Liver (tissue), 8 donors: ENCODE measurements at regions not wholly inside any gene's neighbourhood (a gene's known extent, or its start where the extent isn't known, plus 50 kb on each side); places are given as distances from the start of the nearest gene placed in this dataset.

Experiments used
- DNase-seq: peaks from one replicate; pipeline ENCODE4 v3.0.0-alpha.2; 2017; ENCODE audit warnings: low spot score
- H3K27ac ChIP-seq, 2 donors: one replicate each; pipeline ENCODE4 v1.7.0; 2013; ENCODE audit warnings: inconsistent platforms in 2 of 2, low read length in 2 of 2, control low read depth in 1 of 2, low read depth in 1 of 2, mild to moderate bottlenecking in 1 of 2
- H3K27me3 ChIP-seq, 4 donors: one replicate each; pipeline versions ENCODE4 v1.6.1 to v1.7.0; 2013; ENCODE audit warnings: low read length in 3 of 4, inconsistent platforms in 1 of 4, mild to moderate bottlenecking in 1 of 4, moderate library complexity in 1 of 4; ENCODE audit not compliant: control insufficient read depth in 4 of 4, insufficient read depth in 4 of 4
- H3K36me3 ChIP-seq, 4 donors: one replicate each; pipeline versions ENCODE4 v1.6.1 to v1.7.0; 2013; ENCODE audit warnings: low read length in 3 of 4, mild to moderate bottlenecking in 3 of 4, low read depth in 1 of 4, moderate library complexity in 1 of 4; ENCODE audit not compliant: control insufficient read depth in 4 of 4, insufficient read depth in 3 of 4
- H3K4me1 ChIP-seq, 4 donors: one replicate each; pipeline versions ENCODE4 v1.6.1 to v1.7.0; 2013; ENCODE audit warnings: low read length in 3 of 4, mild to moderate bottlenecking in 3 of 4, moderate library complexity in 1 of 4; ENCODE audit not compliant: control insufficient read depth in 4 of 4, insufficient read depth in 4 of 4
- H3K4me3 ChIP-seq, 3 donors: one replicate each; pipeline versions ENCODE4 v1.6.1 to v1.7.0; 2013; ENCODE audit warnings: low read length in 3 of 3, control low read depth in 1 of 3, low read depth in 1 of 3, mild to moderate bottlenecking in 1 of 3
- H3K9ac ChIP-seq, 2 donors: one replicate each; pipeline ENCODE4 v1.7.0; 2013; ENCODE audit warnings: low read length in 2 of 2, mild to moderate bottlenecking in 2 of 2, moderate library complexity in 2 of 2, control low read depth in 1 of 2, low read depth in 1 of 2
- H3K9me3 ChIP-seq, 4 donors: one replicate each; pipeline versions ENCODE4 v1.6.1 to v1.7.0; 2013; ENCODE audit warnings: low read length in 3 of 4; ENCODE audit not compliant: control insufficient read depth in 4 of 4
- EGR1 ChIP-seq, 2 donors: IDR thresholded peaks; 2 replicates each; pipeline ENCODE4 v1.6.1; 2016 to 2018; ENCODE audit warnings: antibody characterized with exemption in 2 of 2, low read depth in 2 of 2
- FOXA1 ChIP-seq: IDR thresholded peaks from 2 replicates; pipeline ENCODE4 v1.6.1; 2016; ENCODE audit warnings: antibody characterized with exemption
- FOXA2 ChIP-seq: IDR thresholded peaks from 2 replicates; pipeline ENCODE4 v1.6.1; 2016; ENCODE audit warnings: antibody characterized with exemption
- GABPA ChIP-seq, 2 donors: IDR thresholded peaks in 1 of 2; conservative IDR thresholded peaks in 1 of 2; 2 replicates each; pipeline ENCODE4 v1.6.1; 2016; ENCODE audit warnings: antibody characterized with exemption in 2 of 2, mild to moderate bottlenecking in 1 of 2, moderate library complexity in 1 of 2
- HNF4A ChIP-seq, 2 donors: conservative IDR thresholded peaks; 2 replicates each; pipeline ENCODE4 v1.6.1; 2016; ENCODE audit warnings: antibody characterized with exemption in 2 of 2, mild to moderate bottlenecking in 2 of 2
- HNF4G ChIP-seq: IDR thresholded peaks from 2 replicates; pipeline ENCODE4 v1.6.1; 2016; ENCODE audit warnings: antibody characterized with exemption
- JUND ChIP-seq, 2 donors: IDR thresholded peaks; 2 replicates each; pipeline ENCODE4 v1.6.1; 2016; ENCODE audit warnings: antibody characterized with exemption in 2 of 2
- NR2F2 ChIP-seq: IDR thresholded peaks from 2 replicates; pipeline ENCODE4 v1.6.1; 2016; ENCODE audit warnings: antibody characterized with exemption
- RAD21 ChIP-seq, 2 donors: IDR thresholded peaks; 2 replicates each; pipeline ENCODE4 v1.6.1; 2016; ENCODE audit warnings: antibody characterized with exemption in 2 of 2, mild to moderate bottlenecking in 2 of 2
- RXRA ChIP-seq, 2 donors: IDR thresholded peaks; 2 replicates each; pipeline ENCODE4 v1.6.1; 2017 to 2018; ENCODE audit warnings: antibody characterized with exemption in 2 of 2, mild to moderate bottlenecking in 1 of 2
- SP1 ChIP-seq: IDR thresholded peaks from 2 replicates; pipeline ENCODE4 v1.6.1; 2018; ENCODE audit warnings: antibody characterized with exemption, mild to moderate bottlenecking
- TAF1 ChIP-seq: conservative IDR thresholded peaks from 2 replicates; pipeline ENCODE4 v1.6.1; 2016; ENCODE audit warnings: antibody characterized with exemption, mild to moderate bottlenecking
- YY1 ChIP-seq: IDR thresholded peaks from 2 replicates; pipeline ENCODE4 v1.6.1; 2016; ENCODE audit warnings: antibody characterized with exemption, mild to moderate bottlenecking
- WGBS: extraction: QIAGEN DNeasy Blood & Tissue Kit; methylation state at CpG from one replicate; pipeline ENCODE4 v1.1.7; 2013; 5-methylcytosine and 5-hydroxymethylcytosine counted together
- TF ChIP-seq, protein P1 (sequence below): IDR thresholded peaks from 2 replicates; pipeline ENCODE4 v1.6.1; 2016; ENCODE audit warnings: antibody characterized with exemption
- TF ChIP-seq, protein P2 (sequence below): IDR thresholded peaks from 2 replicates; pipeline ENCODE4 v1.6.1; 2016; ENCODE audit warnings: antibody characterized with exemption
- TF ChIP-seq, protein P3 (sequence below): fragments of 150-350 bp; IDR thresholded peaks from 2 replicates; pipeline ENCODE4 v1.5.1; 2017; ENCODE audit warnings: improper control_type of control experiment, low read depth, low read length; ENCODE audit not compliant: missing input control
- TF ChIP-seq, protein P4 (sequence below): IDR thresholded peaks from 2 replicates; pipeline ENCODE4 v1.6.1; 2016; ENCODE audit warnings: antibody characterized with exemption
- TF ChIP-seq, protein P5 (sequence below): IDR thresholded peaks from 2 replicates; pipeline ENCODE4 v1.6.1; 2016; ENCODE audit warnings: antibody characterized with exemption, mild to moderate bottlenecking
- donor health status: healthy.
- donor health status: healthy.
- donor health status: healthy.
- donor health status: healthy.
- donor health status: healthy.

DNA sequence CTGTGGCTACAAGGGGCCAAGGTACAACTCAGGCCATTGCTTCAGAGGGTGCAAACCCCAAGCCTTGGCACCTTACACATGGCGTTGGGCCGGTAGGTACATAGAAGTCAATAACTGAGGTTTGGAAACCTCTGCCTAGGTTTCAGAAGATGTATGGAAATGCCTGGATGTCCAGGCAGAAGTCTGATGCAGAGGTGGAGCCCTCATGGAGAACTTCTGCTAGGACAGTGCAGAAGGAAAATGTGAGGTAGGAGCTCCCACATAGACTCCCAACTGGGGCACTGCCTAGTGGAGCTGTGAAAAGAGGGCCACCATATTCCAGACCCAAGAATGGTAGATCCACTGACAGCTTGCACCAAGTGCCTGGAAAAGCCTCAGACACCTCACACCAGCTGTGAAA, 92.1 kb upstream of the SFRP2 start:
- peaks cover 0 to 1% (median 0%) of the 10 kb centered on the region in 4 donors for H3K36me3 ChIP-seq
- no peak overlapping the region for H3K27ac ChIP-seq
- no peaks in the 10 kb centered on the region for H3K27me3 ChIP-seq
- DNase-seq = no peak
- WGBS = 91% methylated on average over 2 of the region's 2 CpGs
- H3K9me3 ChIP-seq = peaks cover 7 to 12% (median 8%) of the 10 kb centered on the region in 4 donors
- H3K9ac ChIP-seq = no peak overlapping the region
- H3K4me3 ChIP-seq = peak overlapping the region in 1 of 3 donors; percentile 42
- H3K4me1 ChIP-seq = no peaks in the 10 kb centered on the region
- TF ChIP-seq, protein P1, sequence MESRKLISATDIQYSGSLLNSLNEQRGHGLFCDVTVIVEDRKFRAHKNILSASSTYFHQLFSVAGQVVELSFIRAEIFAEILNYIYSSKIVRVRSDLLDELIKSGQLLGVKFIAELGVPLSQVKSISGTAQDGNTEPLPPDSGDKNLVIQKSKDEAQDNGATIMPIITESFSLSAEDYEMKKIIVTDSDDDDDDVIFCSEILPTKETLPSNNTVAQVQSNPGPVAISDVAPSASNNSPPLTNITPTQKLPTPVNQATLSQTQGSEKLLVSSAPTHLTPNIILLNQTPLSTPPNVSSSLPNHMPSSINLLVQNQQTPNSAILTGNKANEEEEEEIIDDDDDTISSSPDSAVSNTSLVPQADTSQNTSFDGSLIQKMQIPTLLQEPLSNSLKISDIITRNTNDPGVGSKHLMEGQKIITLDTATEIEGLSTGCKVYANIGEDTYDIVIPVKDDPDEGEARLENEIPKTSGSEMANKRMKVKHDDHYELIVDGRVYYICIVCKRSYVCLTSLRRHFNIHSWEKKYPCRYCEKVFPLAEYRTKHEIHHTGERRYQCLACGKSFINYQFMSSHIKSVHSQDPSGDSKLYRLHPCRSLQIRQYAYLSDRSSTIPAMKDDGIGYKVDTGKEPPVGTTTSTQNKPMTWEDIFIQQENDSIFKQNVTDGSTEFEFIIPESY = no peak
- TF ChIP-seq, protein P2, sequence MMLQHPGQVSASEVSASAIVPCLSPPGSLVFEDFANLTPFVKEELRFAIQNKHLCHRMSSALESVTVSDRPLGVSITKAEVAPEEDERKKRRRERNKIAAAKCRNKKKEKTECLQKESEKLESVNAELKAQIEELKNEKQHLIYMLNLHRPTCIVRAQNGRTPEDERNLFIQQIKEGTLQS = no peak
- TF ChIP-seq NR2F2 (no peak), SP1 (no peak), FOXA2 (no peak), GABPA (IDR thresholded peaks at IDR 0.05 in 1 of 2, conservative IDR thresholded peaks at IDR 0.05 in 1 of 2) (no peak), RXRA (IDR thresholded peaks at IDR 0.05) (no peak), EGR1 (IDR thresholded peaks at IDR 0.05; ENCODE audit: low read depth in 2 of 2) (no peak), HNF4G (no peak), YY1 (no peak), HNF4A (conservative IDR thresholded peaks at IDR 0.05) (no peak)
- TF ChIP-seq, protein P3, sequence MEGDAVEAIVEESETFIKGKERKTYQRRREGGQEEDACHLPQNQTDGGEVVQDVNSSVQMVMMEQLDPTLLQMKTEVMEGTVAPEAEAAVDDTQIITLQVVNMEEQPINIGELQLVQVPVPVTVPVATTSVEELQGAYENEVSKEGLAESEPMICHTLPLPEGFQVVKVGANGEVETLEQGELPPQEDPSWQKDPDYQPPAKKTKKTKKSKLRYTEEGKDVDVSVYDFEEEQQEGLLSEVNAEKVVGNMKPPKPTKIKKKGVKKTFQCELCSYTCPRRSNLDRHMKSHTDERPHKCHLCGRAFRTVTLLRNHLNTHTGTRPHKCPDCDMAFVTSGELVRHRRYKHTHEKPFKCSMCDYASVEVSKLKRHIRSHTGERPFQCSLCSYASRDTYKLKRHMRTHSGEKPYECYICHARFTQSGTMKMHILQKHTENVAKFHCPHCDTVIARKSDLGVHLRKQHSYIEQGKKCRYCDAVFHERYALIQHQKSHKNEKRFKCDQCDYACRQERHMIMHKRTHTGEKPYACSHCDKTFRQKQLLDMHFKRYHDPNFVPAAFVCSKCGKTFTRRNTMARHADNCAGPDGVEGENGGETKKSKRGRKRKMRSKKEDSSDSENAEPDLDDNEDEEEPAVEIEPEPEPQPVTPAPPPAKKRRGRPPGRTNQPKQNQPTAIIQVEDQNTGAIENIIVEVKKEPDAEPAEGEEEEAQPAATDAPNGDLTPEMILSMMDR = no peak
- TF ChIP-seq, protein P4, sequence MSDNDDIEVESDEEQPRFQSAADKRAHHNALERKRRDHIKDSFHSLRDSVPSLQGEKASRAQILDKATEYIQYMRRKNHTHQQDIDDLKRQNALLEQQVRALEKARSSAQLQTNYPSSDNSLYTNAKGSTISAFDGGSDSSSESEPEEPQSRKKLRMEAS = no peak

DNA sequence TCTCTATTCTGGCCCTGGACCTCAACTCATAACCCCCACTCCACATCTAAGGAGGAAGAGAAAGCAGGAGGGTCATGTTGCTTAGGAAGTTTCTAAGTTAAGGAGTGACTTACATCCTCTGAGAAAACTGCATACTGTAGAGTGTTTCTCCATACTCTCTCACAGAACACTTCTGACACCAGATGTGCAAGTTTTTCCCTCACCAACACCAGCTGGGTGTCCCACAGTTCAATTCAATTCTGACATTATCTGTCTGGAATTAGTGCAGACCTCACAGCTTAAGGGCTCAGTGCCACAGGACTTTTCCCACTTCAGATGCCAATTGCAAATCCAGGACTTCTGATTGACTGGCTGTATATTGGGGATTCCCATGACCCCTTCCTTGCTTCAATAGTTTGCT, 89.0 kb upstream of the SFRP2 start:
- no peak overlapping the region for H3K27ac ChIP-seq

More for the DNA sequence above, 89.0 kb upstream of the SFRP2 start:
- DNase-seq = no peak
- TF ChIP-seq, protein P5, sequence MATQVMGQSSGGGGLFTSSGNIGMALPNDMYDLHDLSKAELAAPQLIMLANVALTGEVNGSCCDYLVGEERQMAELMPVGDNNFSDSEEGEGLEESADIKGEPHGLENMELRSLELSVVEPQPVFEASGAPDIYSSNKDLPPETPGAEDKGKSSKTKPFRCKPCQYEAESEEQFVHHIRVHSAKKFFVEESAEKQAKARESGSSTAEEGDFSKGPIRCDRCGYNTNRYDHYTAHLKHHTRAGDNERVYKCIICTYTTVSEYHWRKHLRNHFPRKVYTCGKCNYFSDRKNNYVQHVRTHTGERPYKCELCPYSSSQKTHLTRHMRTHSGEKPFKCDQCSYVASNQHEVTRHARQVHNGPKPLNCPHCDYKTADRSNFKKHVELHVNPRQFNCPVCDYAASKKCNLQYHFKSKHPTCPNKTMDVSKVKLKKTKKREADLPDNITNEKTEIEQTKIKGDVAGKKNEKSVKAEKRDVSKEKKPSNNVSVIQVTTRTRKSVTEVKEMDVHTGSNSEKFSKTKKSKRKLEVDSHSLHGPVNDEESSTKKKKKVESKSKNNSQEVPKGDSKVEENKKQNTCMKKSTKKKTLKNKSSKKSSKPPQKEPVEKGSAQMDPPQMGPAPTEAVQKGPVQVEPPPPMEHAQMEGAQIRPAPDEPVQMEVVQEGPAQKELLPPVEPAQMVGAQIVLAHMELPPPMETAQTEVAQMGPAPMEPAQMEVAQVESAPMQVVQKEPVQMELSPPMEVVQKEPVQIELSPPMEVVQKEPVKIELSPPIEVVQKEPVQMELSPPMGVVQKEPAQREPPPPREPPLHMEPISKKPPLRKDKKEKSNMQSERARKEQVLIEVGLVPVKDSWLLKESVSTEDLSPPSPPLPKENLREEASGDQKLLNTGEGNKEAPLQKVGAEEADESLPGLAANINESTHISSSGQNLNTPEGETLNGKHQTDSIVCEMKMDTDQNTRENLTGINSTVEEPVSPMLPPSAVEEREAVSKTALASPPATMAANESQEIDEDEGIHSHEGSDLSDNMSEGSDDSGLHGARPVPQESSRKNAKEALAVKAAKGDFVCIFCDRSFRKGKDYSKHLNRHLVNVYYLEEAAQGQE = no peak
- TF ChIP-seq RAD21 (IDR thresholded peaks at IDR 0.05) = no peak
- TF ChIP-seq FOXA2 = no peak
- TF ChIP-seq, protein P4 = no peak
- no peak for TF ChIP-seq GABPA (IDR thresholded peaks at IDR 0.05 in 1 of 2, conservative IDR thresholded peaks at IDR 0.05 in 1 of 2)
- TF ChIP-seq FOXA1 = no peak
- TF ChIP-seq, protein P2 = no peak
- no peak for TF ChIP-seq EGR1 (IDR thresholded peaks at IDR 0.05; ENCODE audit: low read depth in 2 of 2)
- no peak for TF ChIP-seq JUND (IDR thresholded peaks at IDR 0.05)
- no peak for TF ChIP-seq TAF1
- no peak for TF ChIP-seq HNF4G
- TF ChIP-seq, protein P3 = no peak
- TF ChIP-seq HNF4A (conservative IDR thresholded peaks at IDR 0.05) = no peak
- TF ChIP-seq, protein P1 = no peak
- Histone ChIP-seq H3K9me3 (peaks cover 7 to 12% (median 8%) of the 10 kb centered on the region in 4 donors), H3K36me3 (peaks cover 0 to 1% (median 0%) of the 10 kb centered on the region in 4 donors), H3K4me1 (no peaks in the 10 kb centered on the region), H3K9ac (no peak overlapping the region), H3K27me3 (no peaks in the 10 kb centered on the region), H3K4me3 (no peak overlapping the region)
